Mesendoderm (in vitro differentiated cells): ENCODE measurements at regions not wholly inside any gene's neighbourhood (a gene's known extent, or its start where the extent isn't known, plus 50 kb on each side); places are given as distances from the start of the nearest gene placed in this dataset.

Experiments
- DNase-seq: peaks from one replicate; pipeline ENCODE4 v3.0.0; 2013
- H2AK5ac ChIP-seq: 2 replicates; pipeline ENCODE4 v1.6.1; 2013; ENCODE audit warnings: low read length, inconsistent platforms
- H2BK120ac ChIP-seq: 2 replicates; pipeline ENCODE4 v1.6.1; 2013; ENCODE audit warnings: low read depth, mild to moderate bottlenecking, low read length, moderate library complexity, mixed read lengths
- H2BK15ac ChIP-seq: replicated peaks from 2 replicates; pipeline ENCODE4 v1.6.1; 2013; ENCODE audit warnings: low read depth, mild to moderate bottlenecking, moderate library complexity
- H2BK5ac ChIP-seq: 2 replicates; pipeline ENCODE4 v1.6.1; 2013; ENCODE audit warnings: low read length, inconsistent platforms
- H3K18ac ChIP-seq: 2 replicates; pipeline ENCODE4 v1.6.1; 2013; ENCODE audit warnings: mild to moderate bottlenecking, low read length, mixed read lengths
- H3K23ac ChIP-seq: one replicate; pipeline ENCODE4 v1.6.1; 2013; ENCODE audit warnings: low read length
- H3K27ac ChIP-seq: 2 replicates; pipeline ENCODE4 v1.5.1; 2013; ENCODE audit warnings: low read depth, mild to moderate bottlenecking, inconsistent platforms, low read length, moderate library complexity
- H3K27me3 ChIP-seq: 2 replicates; pipeline ENCODE4 v1.6.1; 2013; ENCODE audit warnings: low read length, control low read depth, mild to moderate bottlenecking, inconsistent platforms; ENCODE audit not compliant: insufficient read depth, poor library complexity
- H3K36me3 ChIP-seq: 2 replicates; pipeline ENCODE4 v1.6.1; 2013; ENCODE audit warnings: low read length, inconsistent platforms; ENCODE audit not compliant: control insufficient read depth, insufficient read depth
- H3K4ac ChIP-seq: one replicate; pipeline ENCODE4 v1.6.1; 2013; ENCODE audit warnings: low read depth, mild to moderate bottlenecking, low read length, moderate library complexity
- H3K4me1 ChIP-seq: 2 replicates; pipeline ENCODE4 v1.6.1; 2013; ENCODE audit warnings: low read depth, low read length, inconsistent platforms; ENCODE audit not compliant: control insufficient read depth
- H3K4me2 ChIP-seq: 2 replicates; pipeline ENCODE4 v1.6.1; 2013; ENCODE audit warnings: low read length
- H3K4me3 ChIP-seq: 2 replicates; pipeline ENCODE4 v1.5.1; 2013; ENCODE audit warnings: mild to moderate bottlenecking, low read length
- H3K56ac ChIP-seq: one replicate; pipeline ENCODE4 v1.6.1; 2013; ENCODE audit warnings: low read length
- H3K79me1 ChIP-seq: 2 replicates; pipeline ENCODE4 v1.6.1; 2013; ENCODE audit warnings: low read length, inconsistent platforms
- H3K79me2 ChIP-seq: 2 replicates; pipeline ENCODE4 v1.6.1; 2013; ENCODE audit warnings: mild to moderate bottlenecking, low read length; ENCODE audit not compliant: control insufficient read depth, insufficient read depth
- H3K9ac ChIP-seq: 2 replicates; pipeline ENCODE4 v1.6.1; 2013; ENCODE audit warnings: low read length, inconsistent platforms
- H4K5ac ChIP-seq: one replicate; pipeline ENCODE4 v1.6.1; 2013; ENCODE audit warnings: low read length
- H4K8ac ChIP-seq: one replicate; pipeline ENCODE4 v1.6.1; 2013; ENCODE audit warnings: low read depth, mild to moderate bottlenecking, control low read depth, low read length, moderate library complexity
- WGBS: extraction: QIAGEN DNeasy Blood & Tissue Kit; methylation state at CpG from one replicate; pipeline ENCODE4 v1.1.7; 2013; ENCODE audit warnings: low lambda C conversion rate, missing lambda C conversion rate; ENCODE audit not compliant: insufficient coverage; ENCODE audit errors: extremely low coverage; 5-methylcytosine and 5-hydroxymethylcytosine counted together

DNA sequence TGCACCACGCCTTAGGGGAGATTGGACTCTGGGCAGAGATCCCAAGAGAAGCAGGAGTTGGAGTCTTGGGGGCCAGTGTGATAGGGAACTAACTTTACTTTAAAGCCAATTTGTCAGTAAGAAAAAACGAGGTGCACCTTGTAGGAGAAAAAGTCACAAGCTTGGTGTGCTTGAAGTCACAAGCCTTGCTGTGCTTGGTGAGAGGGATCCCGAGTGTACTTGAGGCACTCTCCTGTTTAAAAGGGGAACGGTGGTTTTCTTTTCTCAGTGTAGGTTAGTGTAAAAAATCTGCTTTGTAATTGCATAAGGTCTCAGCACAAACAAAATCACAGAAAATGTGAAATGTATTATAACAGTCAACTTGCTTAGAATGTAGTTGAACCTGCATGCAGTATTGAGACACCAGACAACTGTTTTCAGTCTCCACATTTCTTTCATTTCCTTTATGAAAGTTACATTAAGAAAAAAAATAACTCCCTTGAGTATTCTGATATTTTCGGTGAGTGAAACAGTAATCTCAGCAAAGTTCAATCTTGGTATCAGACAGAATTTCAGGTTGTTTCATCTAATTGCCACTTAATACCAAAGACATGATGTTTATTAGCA, 111.1 kb upstream of the DUSP22 start:
- Histone ChIP-seq H2AK5ac (no peak overlapping the region), H3K4me2 (no peak overlapping the region), H3K23ac (no peak overlapping the region), H4K5ac (no peak overlapping the region), H3K79me2 (no peaks in the 10 kb centered on the region), H4K8ac (no peak overlapping the region), H3K56ac (no peak overlapping the region), H3K4me3 (no peak overlapping the region), H3K36me3 (no peaks in the 10 kb centered on the region), H3K9ac (no peak overlapping the region), H3K27ac (no peak overlapping the region), H2BK5ac (no peak overlapping the region), H3K79me1 (no peaks in the 10 kb centered on the region), H3K4ac (no peak overlapping the region), H2BK120ac (no peak overlapping the region), H2BK15ac (no peak overlapping the region), H3K4me1 (no peaks in the 10 kb centered on the region), H3K18ac (no peak overlapping the region), H3K27me3 (no peaks in the 10 kb centered on the region)
- no CpG with 5 or more reads among the region's 5 CpGs for WGBS
- DNase-seq, result no peak

DNA sequence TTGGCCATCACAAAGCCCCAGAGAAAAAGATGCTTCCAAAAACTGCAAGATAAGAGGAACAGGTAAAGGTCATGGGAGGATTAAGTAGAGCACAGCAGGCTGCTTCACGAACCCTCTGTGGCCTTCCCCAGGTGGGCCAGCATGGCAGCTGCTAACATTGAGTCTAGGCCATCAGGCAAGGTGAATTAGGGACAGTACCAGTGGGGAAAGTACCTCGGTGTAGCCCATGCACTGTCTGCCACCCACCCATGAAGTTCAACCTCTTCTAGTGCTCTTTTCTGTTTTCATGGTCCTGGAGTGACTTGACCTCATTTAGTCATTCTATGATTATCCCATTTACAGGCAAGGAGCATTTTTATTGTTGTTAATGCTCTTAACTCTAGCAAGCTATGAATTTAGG, 108.6 kb upstream of the DUSP22 start:
- H2BK15ac ChIP-seq, result no peak overlapping the region
- no peaks in the 10 kb centered on the region for H3K27me3 ChIP-seq
- H4K8ac ChIP-seq, result no peak overlapping the region
- H3K27ac ChIP-seq, result no peak overlapping the region
- no peak overlapping the region for H3K18ac ChIP-seq
- no peak overlapping the region for H2BK5ac ChIP-seq
- WGBS, result no CpG with 5 or more reads among the region's 2 CpGs
- no peaks in the 10 kb centered on the region for H3K79me2 ChIP-seq
- no peak overlapping the region for H2BK120ac ChIP-seq
- H4K5ac ChIP-seq, result no peak overlapping the region
- no peaks in the 10 kb centered on the region for H3K4me1 ChIP-seq
- no peak for DNase-seq
- no peak overlapping the region for H3K4ac ChIP-seq
- no peak overlapping the region for H3K4me2 ChIP-seq
- H3K36me3 ChIP-seq, result no peaks in the 10 kb centered on the region
- no peak overlapping the region for H3K23ac ChIP-seq
- no peaks in the 10 kb centered on the region for H3K79me1 ChIP-seq
- H2AK5ac ChIP-seq, result no peak overlapping the region
- no peak overlapping the region for H3K9ac ChIP-seq
- H3K4me3 ChIP-seq, result no peak overlapping the region
- H3K56ac ChIP-seq, result no peak overlapping the region

DNA sequence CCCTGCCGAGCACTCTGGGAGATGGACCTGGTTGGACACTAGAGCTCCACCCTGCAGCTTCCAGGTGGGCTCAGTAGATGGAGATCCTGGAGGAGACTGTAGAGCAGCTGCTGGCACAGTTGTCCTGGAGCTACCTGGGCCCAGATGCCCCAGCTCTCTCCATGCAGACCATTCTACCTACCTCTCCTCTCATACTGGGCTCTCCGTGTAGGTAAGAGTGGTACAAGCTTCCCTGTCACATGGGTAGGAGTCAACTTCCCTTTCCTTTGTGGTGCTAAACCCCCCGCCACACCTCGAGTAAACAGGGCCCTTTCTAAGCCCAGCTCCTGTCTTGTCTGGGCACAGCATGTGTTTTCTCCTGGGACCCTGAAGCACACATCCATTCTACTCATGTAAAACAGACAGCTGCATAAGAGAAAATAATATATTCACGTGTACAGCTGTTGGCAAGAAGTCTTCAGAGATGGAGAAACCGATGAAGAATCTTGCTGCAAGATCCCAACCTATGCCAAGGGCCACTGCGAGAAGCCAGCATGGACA, 108.1 kb upstream of the DUSP22 start:
- H3K36me3 ChIP-seq, result no peaks in the 10 kb centered on the region
- no peaks in the 10 kb centered on the region for H3K4me1 ChIP-seq
- H3K9ac ChIP-seq, result no peak overlapping the region
- no peak overlapping the region for H3K23ac ChIP-seq
- no peak overlapping the region for H4K5ac ChIP-seq
- H3K4ac ChIP-seq, result no peak overlapping the region
- no peaks in the 10 kb centered on the region for H3K79me2 ChIP-seq
- H3K4me3 ChIP-seq, result no peak overlapping the region
- no peak overlapping the region for H2BK120ac ChIP-seq
- no peak overlapping the region for H3K4me2 ChIP-seq
- no peak overlapping the region for H4K8ac ChIP-seq
- H2BK15ac ChIP-seq, result no peak overlapping the region
- DNase-seq, result no peak
- H3K79me1 ChIP-seq, result no peaks in the 10 kb centered on the region
- WGBS, result no CpG with 5 or more reads among the region's 7 CpGs
- H3K27me3 ChIP-seq, result no peaks in the 10 kb centered on the region
- H3K56ac ChIP-seq, result no peak overlapping the region
- no peak overlapping the region for H2AK5ac ChIP-seq
- no peak overlapping the region for H2BK5ac ChIP-seq
- H3K18ac ChIP-seq, result no peak overlapping the region
- no peak overlapping the region for H3K27ac ChIP-seq

GRCh38 chr6:186340-186965, 105.8 kb upstream of the DUSP22 start:
- no peaks in the 10 kb centered on the region for H3K27me3 ChIP-seq
- no peak overlapping the region for H2BK15ac ChIP-seq
- no peak overlapping the region for H3K4me2 ChIP-seq
- no peaks in the 10 kb centered on the region for H3K79me1 ChIP-seq
- H3K4me3 ChIP-seq, result no peak overlapping the region
- no peak overlapping the region for H3K23ac ChIP-seq
- no peak overlapping the region for H4K8ac ChIP-seq
- no peaks in the 10 kb centered on the region for H3K36me3 ChIP-seq
- H4K5ac ChIP-seq, result no peak overlapping the region
- H3K4me1 ChIP-seq, result no peaks in the 10 kb centered on the region
- no peak overlapping the region for H3K56ac ChIP-seq
- H2BK120ac ChIP-seq, result no peak overlapping the region
- no CpG with 5 or more reads among the region's 12 CpGs for WGBS
- no peak overlapping the region for H3K9ac ChIP-seq
- DNase-seq, result no peak
- no peak overlapping the region for H3K27ac ChIP-seq
- H3K4ac ChIP-seq, result no peak overlapping the region
- no peak overlapping the region for H2AK5ac ChIP-seq
- no peak overlapping the region for H2BK5ac ChIP-seq
- H3K18ac ChIP-seq, result no peak overlapping the region
- H3K79me2 ChIP-seq, result no peaks in the 10 kb centered on the region

GRCh38 chr6:187210-187861, 105.0 kb upstream of the DUSP22 start:
- no peak overlapping the region for H3K4ac ChIP-seq
- no peak overlapping the region for H4K5ac ChIP-seq
- no peak overlapping the region for H3K9ac ChIP-seq
- H3K4me2 ChIP-seq, result no peak overlapping the region
- H2BK120ac ChIP-seq, result no peak overlapping the region
- no peaks in the 10 kb centered on the region for H3K79me2 ChIP-seq
- WGBS, result no CpG with 5 or more reads among the region's 10 CpGs
- H3K4me1 ChIP-seq, result no peaks in the 10 kb centered on the region
- H2BK15ac ChIP-seq, result no peak overlapping the region
- H3K79me1 ChIP-seq, result no peaks in the 10 kb centered on the region
- H3K36me3 ChIP-seq, result no peaks in the 10 kb centered on the region
- H3K27me3 ChIP-seq, result no peaks in the 10 kb centered on the region
- no peak overlapping the region for H3K23ac ChIP-seq
- H4K8ac ChIP-seq, result no peak overlapping the region
- H3K56ac ChIP-seq, result no peak overlapping the region
- H3K27ac ChIP-seq, result no peak overlapping the region
- DNase-seq, result peak; percentile 36
- H2BK5ac ChIP-seq, result no peak overlapping the region
- H3K4me3 ChIP-seq, result no peak overlapping the region
- H3K18ac ChIP-seq, result no peak overlapping the region
- H2AK5ac ChIP-seq, result no peak overlapping the region
